B cell (primary cell): ENCODE measurements at regions not wholly inside any gene's neighbourhood (a gene's known extent, or its start where the extent isn't known, plus 50 kb on each side); places are given as distances from the start of the nearest gene placed in this dataset.

Experiments
- ATAC-seq: fragments of 200-7000 bp; cut with Tn5 transposase; one replicate; pipeline ENCODE4 v1.10.0; 2021; ENCODE audit warnings: low read depth, mild to moderate bottlenecking, moderate number of reproducible peaks, moderate library complexity
- CTCF ChIA-PET: fragments of 350-600 bp; sonication (Branson Sonifier 250); formaldehyde crosslinking; loops from one replicate; lab custom pipeline; 2021; ENCODE audit warnings: antibody characterized with exemption, inconsistent platforms; lab: Charles Lee
- POLR2A ChIA-PET: fragments of 350-600 bp; sonication (Branson Sonifier 250); formaldehyde crosslinking; loops from one replicate; lab custom pipeline; 2021; ENCODE audit warnings: antibody characterized with exemption; lab: Charles Lee
- DNase-seq: peaks from one replicate; pipeline ENCODE4 v3.0.0; 2013
- H2AFZ ChIP-seq: 2 replicates; pipeline ENCODE4 v1.6.1; 2012; ENCODE audit warnings: mild to moderate bottlenecking, low read depth, low read length; ENCODE audit not compliant: insufficient read depth, poor library complexity, severe bottlenecking
- H3K27ac ChIP-seq, 2 donors: 1 replicate in 1 of 2; 2 replicates in 1 of 2; pipeline ENCODE4 v1.5.1; 2012 to 2013; ENCODE audit warnings: low read length in 2 of 2, mild to moderate bottlenecking in 2 of 2, moderate library complexity in 1 of 2
- H3K27me3 ChIP-seq, 4 experiments: fragments of 200-600 bp in 1 of 4; sonication (generic) in 1 of 4; replicated peaks in 1 of 4; 1 replicate in 2 of 4; 2 replicates in 2 of 4; pipeline versions ENCODE4 v1.6.1 to v1.7.0; 2013 to 2016; ENCODE audit warnings: low read length in 3 of 4, mild to moderate bottlenecking in 2 of 4, mixed read lengths in 1 of 4, moderate library complexity in 1 of 4; ENCODE audit not compliant: insufficient read depth in 4 of 4, control insufficient read depth in 3 of 4; ENCODE audit errors: control extremely low read depth in 1 of 4
- H3K36me3 ChIP-seq, 2 experiments: replicated peaks in 1 of 2; 1 replicate in 1 of 2; 2 replicates in 1 of 2; pipeline versions ENCODE4 v1.6.1 to v1.7.1; 2013; ENCODE audit warnings: low read length in 1 of 2; ENCODE audit not compliant: insufficient read depth in 2 of 2, control insufficient read depth in 1 of 2; ENCODE audit errors: control extremely low read depth in 1 of 2, extremely low read depth in 1 of 2
- H3K4me1 ChIP-seq, 2 donors: fragments of 200-600 bp in 1 of 2; sonication (generic) in 1 of 2; 1 replicate in 1 of 2; 2 replicates in 1 of 2; pipeline versions ENCODE4 v1.5.1 to v1.6.1; 2013 to 2017; ENCODE audit warnings: low read length in 2 of 2; ENCODE audit not compliant: control insufficient read depth in 2 of 2, insufficient read depth in 2 of 2
- H3K4me2 ChIP-seq: replicated peaks from 2 replicates; pipeline ENCODE3; 2012; ENCODE audit warnings: mild to moderate bottlenecking, low read depth, low read length; ENCODE audit not compliant: poor library complexity, severe bottlenecking
- H3K4me3 ChIP-seq, 5 experiments: fragments of 200-600 bp in 1 of 5; sonication (generic) in 1 of 5; 1 replicate in 3 of 5; 2 replicates in 2 of 5; pipeline versions ENCODE4 v1.5.1 to v1.7.0; 2011 to 2016; ENCODE audit warnings: low read length in 4 of 5, mild to moderate bottlenecking in 4 of 5, low read depth in 2 of 5, control low read depth in 1 of 5, moderate library complexity in 1 of 5; ENCODE audit not compliant: insufficient read depth in 1 of 5; ENCODE audit errors: control extremely low read depth in 1 of 5, extremely low read depth in 1 of 5
- H3K79me2 ChIP-seq: fragments of 200-600 bp; sonication (generic); one replicate; pipeline ENCODE4 v1.6.0; 2016; ENCODE audit warnings: low read length; ENCODE audit not compliant: control insufficient read depth, insufficient read depth
- H3K9ac ChIP-seq: fragments of 200-600 bp; sonication (generic); 2 replicates; pipeline ENCODE4 v1.6.1; 2017; ENCODE audit warnings: mild to moderate bottlenecking, low read length, moderate library complexity
- H3K9me3 ChIP-seq, 3 donors: one replicate each; pipeline versions ENCODE4 v1.6.1 to v1.7.1; 2013; ENCODE audit warnings: low read length in 2 of 3; ENCODE audit not compliant: control insufficient read depth in 2 of 3, insufficient read depth in 1 of 3; ENCODE audit errors: control extremely low read depth in 1 of 3
- H4K20me1 ChIP-seq: 2 replicates; pipeline ENCODE4 v1.6.0; 2012; ENCODE audit warnings: mild to moderate bottlenecking, low read length; ENCODE audit not compliant: insufficient read depth, control insufficient read depth, poor library complexity, severe bottlenecking
- H3K27ac Mint-ChIP-seq: one replicate; pipeline ENCODE4 v1.8.0; 2021; ENCODE audit warnings: mixed read lengths
- H3K27me3 Mint-ChIP-seq: one replicate; pipeline ENCODE4 v1.8.0; 2021; ENCODE audit warnings: mixed read lengths
- H3K4me1 Mint-ChIP-seq: one replicate; pipeline ENCODE4 v1.8.0; 2021; ENCODE audit warnings: mixed read lengths
- H3K4me3 Mint-ChIP-seq: one replicate; pipeline ENCODE4 v1.8.0; 2021; ENCODE audit warnings: mixed read lengths
- H3K9me3 Mint-ChIP-seq: one replicate; pipeline ENCODE4 v1.8.0; 2022; ENCODE audit warnings: mixed read lengths; ENCODE audit not compliant: insufficient read depth
- CTCF ChIP-seq: fragments of 200-600 bp; IDR thresholded peaks from one replicate; pipeline ENCODE4 v1.8.0; 2022; ENCODE audit warnings: antibody characterized with exemption, mild to moderate bottlenecking
- EZH2 ChIP-seq: IDR thresholded peaks from 2 replicates; pipeline ENCODE4 v1.6.1; 2012; ENCODE audit warnings: borderline replicate concordance, low read depth, mild to moderate bottlenecking, moderate library complexity, low read length; ENCODE audit not compliant: insufficient read depth, poor library complexity, severe bottlenecking
- WGBS: methylation state at CpG from one replicate; pipeline ENCODE4 v1.1.5; 2013; ENCODE audit warnings: missing lambda C conversion rate; ENCODE audit not compliant: insufficient coverage; 5-methylcytosine and 5-hydroxymethylcytosine counted together
- intact Hi-C: fragments of 100-400 bp; cut with micrococcal nuclease; formaldehyde crosslinking; loops from one replicate; pipeline ENCODE4 v1.10.0; 2022

- Histone ChIP-seq H3K9me3 (no peaks in the 10 kb centered on the region), H4K20me1 (no peaks in the 10 kb centered on the region), H3K27me3 (no peaks in the 10 kb centered on the region), H3K36me3 (no peaks in the 10 kb centered on the region), H3K4me2 (no peak overlapping the region), H3K9ac (no peak overlapping the region), H2AFZ (no peak overlapping the region), H3K79me2 (no peaks in the 10 kb centered on the region), H3K4me1 (no peaks in the 10 kb centered on the region), H3K27ac (no peak overlapping the region), H3K4me3 (no peak overlapping the region)
- no peak for ATAC-seq
- no CpG with 5 or more reads among the region's 4 CpGs for WGBS
- intact Hi-C loops = no loop called here
- ChIA-PET CTCF (no interaction called here), POLR2A (no interaction called here)
- H3K9me3 Mint-ChIP-seq = no peaks in the 10 kb centered on the region
- peaks cover 4% of the 10 kb centered on the region for H3K27me3 Mint-ChIP-seq
- no peak overlapping the region for H3K4me3 Mint-ChIP-seq
- DNase-seq = no peak
- TF ChIP-seq EZH2 = no peak
- no peak for TF ChIP-seq CTCF
- H3K4me1 Mint-ChIP-seq = peaks cover 3% of the 10 kb centered on the region
- no peak overlapping the region for H3K27ac Mint-ChIP-seq
These were observed 326.1 kb downstream of the RNF144A start for GRCh38 chr2:7243276-7243675.

GRCh38 chr2:7256377-7256776 is 339.2 kb downstream of the RNF144A start:
- CTCF ChIA-PET = no interaction called here
- Histone ChIP-seq H3K79me2 (no peaks in the 10 kb centered on the region), H3K9ac (no peak overlapping the region), H3K4me1 (no peaks in the 10 kb centered on the region), H3K27me3 (no peaks in the 10 kb centered on the region), H3K4me3 (no peak overlapping the region), H3K4me2 (no peak overlapping the region), H3K36me3 (no peaks in the 10 kb centered on the region), H2AFZ (no peak overlapping the region), H3K9me3 (no peaks in the 10 kb centered on the region), H3K27ac (no peak overlapping the region), H4K20me1 (no peaks in the 10 kb centered on the region)
- POLR2A ChIA-PET = no interaction called here
- H3K9me3 Mint-ChIP-seq = peaks cover 3% of the 10 kb centered on the region
- intact Hi-C loops = no loop called here
- no peak overlapping the region for H3K27ac Mint-ChIP-seq
- WGBS = no CpG with 5 or more reads among the region's 5 CpGs
- TF ChIP-seq EZH2 = no peak
- TF ChIP-seq CTCF = no peak
- peaks cover 8% of the 10 kb centered on the region for H3K27me3 Mint-ChIP-seq
- no peak overlapping the region for H3K4me3 Mint-ChIP-seq
- no peaks in the 10 kb centered on the region for H3K4me1 Mint-ChIP-seq
- no peak for DNase-seq
- no peak for ATAC-seq
